ENCODE measurements at regions not wholly inside any gene's neighbourhood (a gene's known extent, or its start where the extent isn't known, plus 50 kb on each side); places are given as distances from the start of the nearest gene placed in this dataset.

DNA sequence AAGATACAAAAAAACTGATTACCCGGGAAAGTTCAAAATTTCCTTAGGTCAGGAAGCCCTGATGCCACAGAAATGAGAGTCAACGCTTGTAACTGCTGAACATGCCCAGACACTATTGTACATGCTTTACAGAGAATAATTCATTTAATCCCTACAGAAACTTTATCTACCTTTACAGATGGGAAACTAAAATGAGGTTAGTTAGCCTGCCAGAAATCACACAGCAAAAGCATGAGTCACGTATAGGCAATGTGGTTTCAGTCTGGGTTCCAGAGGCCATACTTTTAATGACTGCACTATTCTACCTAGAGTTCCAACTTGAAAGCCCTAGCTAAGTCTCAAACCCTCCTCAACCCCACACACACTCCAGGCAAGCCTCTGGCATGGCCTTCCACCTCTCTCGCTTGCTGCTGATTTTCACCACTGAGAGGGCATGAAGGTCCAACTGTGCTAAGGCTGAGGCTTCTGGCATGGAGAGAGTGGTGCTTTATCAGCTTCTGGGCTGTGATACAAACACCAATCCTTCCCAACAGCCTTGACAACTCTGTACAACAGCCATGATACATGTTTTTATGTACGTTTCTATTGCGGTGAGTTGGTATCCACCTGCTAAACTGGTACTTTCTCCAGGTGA is 1011.2 kb upstream of the GHITM start:
- Histone ChIP-seq H3K27me3 (ENCODE audit: insufficient read depth, low read depth) (no peaks in the 10 kb centered on the region), H3K36me3 (ENCODE audit: insufficient read depth) (no peaks in the 10 kb centered on the region), H3K9ac (no peak overlapping the region), H3K27ac (no peak overlapping the region), H3K4me2 (no peak overlapping the region), H3K79me2 (ENCODE audit: insufficient read depth, low read depth) (no peaks in the 10 kb centered on the region), H4K20me1 (ENCODE audit: insufficient read depth) (no peaks in the 10 kb centered on the region), H2AFZ (ENCODE audit: low read depth) (no peak overlapping the region), H3K4me1 (ENCODE audit: low read depth, poor library complexity, severe bottlenecking) (no peaks in the 10 kb centered on the region), H3K4me3 (IDR thresholded peaks at IDR 0.05; ENCODE audit: insufficient read depth, low read depth, low read length) (no peak overlapping the region)
- TF ChIP-seq, protein P1, sequence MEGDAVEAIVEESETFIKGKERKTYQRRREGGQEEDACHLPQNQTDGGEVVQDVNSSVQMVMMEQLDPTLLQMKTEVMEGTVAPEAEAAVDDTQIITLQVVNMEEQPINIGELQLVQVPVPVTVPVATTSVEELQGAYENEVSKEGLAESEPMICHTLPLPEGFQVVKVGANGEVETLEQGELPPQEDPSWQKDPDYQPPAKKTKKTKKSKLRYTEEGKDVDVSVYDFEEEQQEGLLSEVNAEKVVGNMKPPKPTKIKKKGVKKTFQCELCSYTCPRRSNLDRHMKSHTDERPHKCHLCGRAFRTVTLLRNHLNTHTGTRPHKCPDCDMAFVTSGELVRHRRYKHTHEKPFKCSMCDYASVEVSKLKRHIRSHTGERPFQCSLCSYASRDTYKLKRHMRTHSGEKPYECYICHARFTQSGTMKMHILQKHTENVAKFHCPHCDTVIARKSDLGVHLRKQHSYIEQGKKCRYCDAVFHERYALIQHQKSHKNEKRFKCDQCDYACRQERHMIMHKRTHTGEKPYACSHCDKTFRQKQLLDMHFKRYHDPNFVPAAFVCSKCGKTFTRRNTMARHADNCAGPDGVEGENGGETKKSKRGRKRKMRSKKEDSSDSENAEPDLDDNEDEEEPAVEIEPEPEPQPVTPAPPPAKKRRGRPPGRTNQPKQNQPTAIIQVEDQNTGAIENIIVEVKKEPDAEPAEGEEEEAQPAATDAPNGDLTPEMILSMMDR (conservative IDR thresholded peaks at IDR 0.05; ENCODE audit: low read depth, low read length), result no peak

DNA sequence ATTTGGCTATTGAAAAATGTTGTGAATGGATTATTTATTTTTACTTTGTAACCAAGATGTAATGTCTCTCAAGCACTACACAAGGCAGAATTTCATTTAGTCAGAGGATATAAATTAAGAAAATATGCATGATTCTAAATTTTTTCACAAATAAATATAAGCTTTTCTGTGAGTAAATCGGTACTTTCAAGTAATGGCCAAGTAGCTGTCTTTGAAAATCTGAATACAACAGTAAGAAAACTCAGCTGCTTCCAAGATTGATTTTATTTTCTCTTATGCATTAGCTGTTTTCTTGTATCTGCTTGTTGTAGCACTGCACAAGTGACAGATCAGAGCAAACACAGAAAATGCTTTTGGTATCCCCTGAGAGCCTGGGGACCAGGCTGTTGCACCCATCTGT is 998.5 kb upstream of the GHITM start:
- Histone ChIP-seq H2AFZ (ENCODE audit: low read depth) (no peak overlapping the region), H3K4me3 (IDR thresholded peaks at IDR 0.05; ENCODE audit: insufficient read depth, low read depth, low read length) (no peak overlapping the region), H3K79me2 (ENCODE audit: insufficient read depth, low read depth) (no peaks in the 10 kb centered on the region), H3K36me3 (ENCODE audit: insufficient read depth) (no peaks in the 10 kb centered on the region), H3K4me1 (ENCODE audit: low read depth, poor library complexity, severe bottlenecking) (no peaks in the 10 kb centered on the region), H3K27me3 (ENCODE audit: insufficient read depth, low read depth) (no peaks in the 10 kb centered on the region), H3K9ac (no peak overlapping the region), H3K4me2 (no peak overlapping the region), H4K20me1 (ENCODE audit: insufficient read depth) (no peaks in the 10 kb centered on the region), H3K27ac (no peak overlapping the region)
- TF ChIP-seq, protein P1 (conservative IDR thresholded peaks at IDR 0.05; ENCODE audit: low read depth, low read length), result no peak

DNA sequence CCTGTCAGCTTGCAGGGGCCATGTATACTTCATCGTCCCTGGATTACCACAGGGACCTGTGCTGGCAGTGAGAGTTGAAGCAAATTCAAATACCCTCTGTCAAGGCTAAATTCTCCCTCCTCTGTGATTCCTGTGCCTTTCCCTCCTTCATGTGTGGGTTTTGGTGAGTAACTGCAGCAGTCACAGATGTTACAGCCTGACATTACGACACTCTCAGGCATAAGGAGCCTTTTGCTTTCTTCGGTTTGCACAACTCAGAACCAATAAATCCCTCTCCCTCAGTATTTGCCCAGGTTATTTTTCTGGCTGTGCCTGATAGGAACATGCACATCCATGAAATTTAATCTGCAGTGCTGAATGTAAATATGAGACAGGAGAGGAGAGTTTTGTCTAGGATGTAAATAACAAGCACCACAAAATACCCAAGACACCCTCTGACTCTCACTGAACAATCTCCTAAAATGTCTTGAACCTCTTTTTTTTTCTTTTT is 997.2 kb upstream of the GHITM start:
- H3K79me2 ChIP-seq (ENCODE audit: insufficient read depth, low read depth), result no peaks in the 10 kb centered on the region
- no peak overlapping the region for H3K9ac ChIP-seq
- no peaks in the 10 kb centered on the region for H3K4me1 ChIP-seq (ENCODE audit: low read depth, poor library complexity, severe bottlenecking)
- H3K4me2 ChIP-seq, result no peak overlapping the region
- no peaks in the 10 kb centered on the region for H3K36me3 ChIP-seq (ENCODE audit: insufficient read depth)
- no peaks in the 10 kb centered on the region for H4K20me1 ChIP-seq (ENCODE audit: insufficient read depth)
- H3K27ac ChIP-seq, result no peak overlapping the region
- H2AFZ ChIP-seq (ENCODE audit: low read depth), result no peak overlapping the region
- no peaks in the 10 kb centered on the region for H3K27me3 ChIP-seq (ENCODE audit: insufficient read depth, low read depth)
- H3K4me3 ChIP-seq (IDR thresholded peaks at IDR 0.05; ENCODE audit: insufficient read depth, low read depth, low read length), result no peak overlapping the region
- TF ChIP-seq, protein P1 (conservative IDR thresholded peaks at IDR 0.05; ENCODE audit: low read depth, low read length), result no peak

DNA sequence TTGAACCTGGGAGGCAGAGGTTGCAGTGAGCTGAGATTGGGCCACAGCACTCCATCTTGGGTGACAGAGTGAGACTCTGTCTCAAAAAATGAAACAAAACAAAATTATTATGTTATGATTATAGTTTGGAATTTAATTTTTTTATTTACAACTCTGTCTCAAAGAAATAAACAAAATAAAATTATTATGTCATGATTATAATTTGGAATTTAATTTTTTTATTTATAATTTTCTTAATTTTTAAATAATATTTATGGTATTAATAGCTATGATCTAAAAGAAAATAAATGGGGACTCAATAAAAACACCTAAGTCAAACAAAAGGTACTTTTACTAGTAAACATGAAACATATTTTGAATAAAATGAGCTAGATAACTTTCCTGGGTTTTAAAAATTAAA is 994.8 kb upstream of the GHITM start:
- no peak overlapping the region for H3K9ac ChIP-seq
- H3K27me3 ChIP-seq (ENCODE audit: insufficient read depth, low read depth), result no peaks in the 10 kb centered on the region
- no peak overlapping the region for H3K27ac ChIP-seq
- H3K4me1 ChIP-seq (ENCODE audit: low read depth, poor library complexity, severe bottlenecking), result no peaks in the 10 kb centered on the region
- H4K20me1 ChIP-seq (ENCODE audit: insufficient read depth), result no peaks in the 10 kb centered on the region
- H3K36me3 ChIP-seq (ENCODE audit: insufficient read depth), result no peaks in the 10 kb centered on the region
- H3K4me2 ChIP-seq, result no peak overlapping the region
- no peak overlapping the region for H2AFZ ChIP-seq (ENCODE audit: low read depth)
- TF ChIP-seq, protein P1 (conservative IDR thresholded peaks at IDR 0.05; ENCODE audit: low read depth, low read length), result no peak
- H3K4me3 ChIP-seq (IDR thresholded peaks at IDR 0.05; ENCODE audit: insufficient read depth, low read depth, low read length), result no peak overlapping the region
- no peaks in the 10 kb centered on the region for H3K79me2 ChIP-seq (ENCODE audit: insufficient read depth, low read depth)

Measured in KMS-11 (cell line).